ENCODE measurements at regions not wholly inside any gene's neighbourhood (a gene's known extent, or its start where the extent isn't known, plus 50 kb on each side); places are given as distances from the start of the nearest gene placed in this dataset.

GRCh38 chr7:10429031-10429430, 544.6 kb upstream of the PHF14 start:
- no peaks in the 10 kb centered on the region for H3K27me3 ChIP-seq (ENCODE audit: insufficient read depth, low read depth, severe bottlenecking)
- H3K9me3 ChIP-seq (ENCODE audit: severe bottlenecking): peaks cover 3% of the 10 kb centered on the region
- no peak for DNase-seq
- H3K4me3 ChIP-seq (ENCODE audit: low read depth, low read length): no peak overlapping the region
- no peak overlapping the region for H3K27ac ChIP-seq
- no peak for TF ChIP-seq CTCF (IDR thresholded peaks at IDR 0.05; ENCODE audit: low read depth, low read length)
- no peaks in the 10 kb centered on the region for H3K36me3 ChIP-seq

GRCh38 chr7:10429511-10429910, 544.2 kb upstream of the PHF14 start:
- H3K27ac ChIP-seq: no peak overlapping the region
- H3K9me3 ChIP-seq (ENCODE audit: severe bottlenecking): peaks cover 3% of the 10 kb centered on the region
- no peaks in the 10 kb centered on the region for H3K27me3 ChIP-seq (ENCODE audit: insufficient read depth, low read depth, severe bottlenecking)
- H3K36me3 ChIP-seq: no peaks in the 10 kb centered on the region
- no peak overlapping the region for H3K4me3 ChIP-seq (ENCODE audit: low read depth, low read length)
- DNase-seq: no peak
- TF ChIP-seq CTCF (IDR thresholded peaks at IDR 0.05; ENCODE audit: low read depth, low read length): no peak

- no peaks in the 10 kb centered on the region for H3K36me3 ChIP-seq
- DNase-seq: no peak
- TF ChIP-seq CTCF (IDR thresholded peaks at IDR 0.05; ENCODE audit: low read depth, low read length): no peak
- H3K27ac ChIP-seq: no peak overlapping the region
- no peak overlapping the region for H3K4me3 ChIP-seq (ENCODE audit: low read depth, low read length)
- no peaks in the 10 kb centered on the region for H3K27me3 ChIP-seq (ENCODE audit: insufficient read depth, low read depth, severe bottlenecking)
- H3K9me3 ChIP-seq (ENCODE audit: severe bottlenecking): no peaks in the 10 kb centered on the region
Measured at GRCh38 chr7:10436302-10436701, 537.4 kb upstream of the PHF14 start.

GRCh38 chr7:10439027-10439426, 534.6 kb upstream of the PHF14 start:
- H3K27ac ChIP-seq: no peak overlapping the region
- no peaks in the 10 kb centered on the region for H3K27me3 ChIP-seq (ENCODE audit: insufficient read depth, low read depth, severe bottlenecking)
- no peak for DNase-seq
- H3K36me3 ChIP-seq: no peaks in the 10 kb centered on the region
- no peak overlapping the region for H3K4me3 ChIP-seq (ENCODE audit: low read depth, low read length)
- no peak for TF ChIP-seq CTCF (IDR thresholded peaks at IDR 0.05; ENCODE audit: low read depth, low read length)
- H3K9me3 ChIP-seq (ENCODE audit: severe bottlenecking): no peaks in the 10 kb centered on the region

GRCh38 chr7:10455936-10456335, 517.7 kb upstream of the PHF14 start:
- DNase-seq: no peak
- no peak for TF ChIP-seq CTCF (IDR thresholded peaks at IDR 0.05; ENCODE audit: low read depth, low read length)
- Histone ChIP-seq H3K27me3 (ENCODE audit: insufficient read depth, low read depth, severe bottlenecking) (no peaks in the 10 kb centered on the region), H3K9me3 (ENCODE audit: severe bottlenecking) (no peaks in the 10 kb centered on the region), H3K36me3 (no peaks in the 10 kb centered on the region), H3K27ac (no peak overlapping the region), H3K4me3 (ENCODE audit: low read depth, low read length) (no peak overlapping the region)

GRCh38 chr7:10460474-10460873, 513.2 kb upstream of the PHF14 start:
- H3K4me3 ChIP-seq (ENCODE audit: low read depth, low read length): no peak overlapping the region
- no peaks in the 10 kb centered on the region for H3K9me3 ChIP-seq (ENCODE audit: severe bottlenecking)
- TF ChIP-seq CTCF (IDR thresholded peaks at IDR 0.05; ENCODE audit: low read depth, low read length): no peak
- no peak for DNase-seq
- H3K27ac ChIP-seq: no peak overlapping the region
- H3K36me3 ChIP-seq: no peaks in the 10 kb centered on the region
- H3K27me3 ChIP-seq (ENCODE audit: insufficient read depth, low read depth, severe bottlenecking): no peaks in the 10 kb centered on the region
